ENCODE measurements at regions not wholly inside any gene's neighbourhood (a gene's known extent, or its start where the extent isn't known, plus 50 kb on each side); places are given as distances from the start of the nearest gene placed in this dataset.

- Histone ChIP-seq H3K27ac (ENCODE audit: low read depth, low read length) (no peak overlapping the region), H3F3A (ENCODE audit: control insufficient read depth, insufficient read depth) (no peaks in the 10 kb centered on the region), H3K4me1 (ENCODE audit: control insufficient read depth, low read length) (no peaks in the 10 kb centered on the region), H3K27me3 (ENCODE audit: control insufficient read depth, low read length) (no peaks in the 10 kb centered on the region), H3K4me3 (ENCODE audit: low read length) (no peak overlapping the region), H3K9me2 (replicated peaks; ENCODE audit: control insufficient read depth, low read length) (no peaks in the 10 kb centered on the region), H3K4me2 (ENCODE audit: low read length) (no peak overlapping the region), H3K36me3 (ENCODE audit: control insufficient read depth, low read length) (no peaks in the 10 kb centered on the region), H3K9me3 (ENCODE audit: control insufficient read depth, insufficient read depth, low read length) (no peaks in the 10 kb centered on the region), H3K79me2 (ENCODE audit: control insufficient read depth, low read length) (no peaks in the 10 kb centered on the region), H4K20me1 (ENCODE audit: control insufficient read depth, insufficient read depth, low read depth, low read length) (no peaks in the 10 kb centered on the region)
- no peak for TF ChIP-seq EZH2phosphoT487 (IDR thresholded peaks at IDR 0.05; ENCODE audit: borderline replicate concordance, low read length)
- no peak for TF ChIP-seq CTCF (IDR thresholded peaks at IDR 0.05; ENCODE audit: low read depth, low read length, poor library complexity, severe bottlenecking)
These were observed 213.8 kb downstream of the ERMARD start for GRCh38 chr6:169965239-169965638.

GRCh38 chr6:169964486-169965180 is 213.2 kb downstream of the ERMARD start:
- H4K20me1 ChIP-seq (ENCODE audit: control insufficient read depth, insufficient read depth, low read depth, low read length), result no peaks in the 10 kb centered on the region
- no peaks in the 10 kb centered on the region for H3K9me2 ChIP-seq (replicated peaks; ENCODE audit: control insufficient read depth, low read length)
- H3K9me3 ChIP-seq (ENCODE audit: control insufficient read depth, insufficient read depth, low read length), result no peaks in the 10 kb centered on the region
- H3K36me3 ChIP-seq (ENCODE audit: control insufficient read depth, low read length), result no peaks in the 10 kb centered on the region
- no peak overlapping the region for H3K4me2 ChIP-seq (ENCODE audit: low read length)
- no peaks in the 10 kb centered on the region for H3F3A ChIP-seq (ENCODE audit: control insufficient read depth, insufficient read depth)
- no peaks in the 10 kb centered on the region for H3K79me2 ChIP-seq (ENCODE audit: control insufficient read depth, low read length)
- no peak overlapping the region for H3K27ac ChIP-seq (ENCODE audit: low read depth, low read length)
- peaks cover 4% of the 10 kb centered on the region for H3K4me1 ChIP-seq (ENCODE audit: control insufficient read depth, low read length)
- no peak for TF ChIP-seq CTCF (IDR thresholded peaks at IDR 0.05; ENCODE audit: low read depth, low read length, poor library complexity, severe bottlenecking)
- no peak for TF ChIP-seq EZH2phosphoT487 (IDR thresholded peaks at IDR 0.05; ENCODE audit: borderline replicate concordance, low read length)
- no peaks in the 10 kb centered on the region for H3K27me3 ChIP-seq (ENCODE audit: control insufficient read depth, low read length)
- no peak overlapping the region for H3K4me3 ChIP-seq (ENCODE audit: low read length)

- no peak overlapping the region for H3K4me3 ChIP-seq (ENCODE audit: low read length)
- H3K9me3 ChIP-seq (ENCODE audit: control insufficient read depth, insufficient read depth, low read length), result no peaks in the 10 kb centered on the region
- no peaks in the 10 kb centered on the region for H3K79me2 ChIP-seq (ENCODE audit: control insufficient read depth, low read length)
- no peaks in the 10 kb centered on the region for H3K27me3 ChIP-seq (ENCODE audit: control insufficient read depth, low read length)
- H3K9me2 ChIP-seq (replicated peaks; ENCODE audit: control insufficient read depth, low read length), result no peaks in the 10 kb centered on the region
- no peaks in the 10 kb centered on the region for H3F3A ChIP-seq (ENCODE audit: control insufficient read depth, insufficient read depth)
- H3K27ac ChIP-seq (ENCODE audit: low read depth, low read length), result no peak overlapping the region
- no peak for TF ChIP-seq CTCF (IDR thresholded peaks at IDR 0.05; ENCODE audit: low read depth, low read length, poor library complexity, severe bottlenecking)
- no peak for TF ChIP-seq EZH2phosphoT487 (IDR thresholded peaks at IDR 0.05; ENCODE audit: borderline replicate concordance, low read length)
- no peaks in the 10 kb centered on the region for H3K36me3 ChIP-seq (ENCODE audit: control insufficient read depth, low read length)
- H3K4me1 ChIP-seq (ENCODE audit: control insufficient read depth, low read length), result peaks cover 13% of the 10 kb centered on the region
- no peaks in the 10 kb centered on the region for H4K20me1 ChIP-seq (ENCODE audit: control insufficient read depth, insufficient read depth, low read depth, low read length)
- no peak overlapping the region for H3K4me2 ChIP-seq (ENCODE audit: low read length)
These were observed 212.3 kb downstream of the ERMARD start for GRCh38 chr6:169963581-169964297.
